DOHH2 (cell line): ENCODE measurements at regions not wholly inside any gene's neighbourhood (a gene's known extent, or its start where the extent isn't known, plus 50 kb on each side); places are given as distances from the start of the nearest gene placed in this dataset.
"Not testable (repeated sequence)": the region's sequence is repeated elsewhere in the genome, so short reads cannot be mapped to it uniquely, and the experiment has no call there.

Experiments used
- CTCF ChIP-seq: fragments of 200-600 bp; sonication (generic); IDR thresholded peaks from one replicate; pipeline ENCODE4 v1.5.1; 2014; ENCODE audit warnings: antibody characterized with exemption, mild to moderate bottlenecking, low read depth, low read length; ENCODE audit not compliant: poor library complexity, severe bottlenecking
- EZH2phosphoT487 ChIP-seq: fragments of 200-600 bp; sonication (generic); IDR thresholded peaks from 2 replicates; pipeline ENCODE4 v1.6.1; 2017; ENCODE audit warnings: borderline replicate concordance, mild to moderate bottlenecking, antibody characterized with exemption, low read length, moderate library complexity, mixed read lengths

GRCh38 chr9:2443933-2444332 is 177.7 kb upstream of the VLDLR start:
- not testable (repeated sequence) for TF ChIP-seq CTCF, EZH2phosphoT487
